ENCODE measurements at regions not wholly inside any gene's neighbourhood (a gene's known extent, or its start where the extent isn't known, plus 50 kb on each side); places are given as distances from the start of the nearest gene placed in this dataset.

DNA sequence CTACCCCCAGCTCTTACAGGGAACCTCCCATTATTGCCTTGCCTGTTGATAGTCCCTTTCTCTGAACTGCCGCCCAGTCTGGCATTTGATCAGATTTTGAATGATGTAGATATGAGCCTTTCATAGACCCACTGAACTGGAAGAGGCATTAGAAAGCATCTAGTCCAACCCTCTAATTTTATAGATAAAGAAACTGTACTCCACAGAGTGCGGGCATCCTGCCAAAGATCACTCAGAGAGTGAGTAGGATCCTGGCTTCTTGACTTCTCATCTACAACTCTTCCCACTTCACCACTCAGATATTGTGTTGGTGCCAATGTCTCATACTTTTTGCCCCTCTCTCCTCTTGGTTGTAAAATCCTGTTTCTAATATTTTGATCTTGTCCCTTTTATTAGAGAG lies 179.2 kb upstream of the BMP2 start:
- POLR2A ChIA-PET: interaction anchor here (1.3 kb wide), 1 partner anchor 12 kb away, joined by 3 read pairs; no protein-coding TSS in a partner anchor
- in situ Hi-C loops (cut with MboI): no loop called here
- BruUV-seq (replicated peaks): no TSS peak
- TF ChIP-seq, protein P1, sequence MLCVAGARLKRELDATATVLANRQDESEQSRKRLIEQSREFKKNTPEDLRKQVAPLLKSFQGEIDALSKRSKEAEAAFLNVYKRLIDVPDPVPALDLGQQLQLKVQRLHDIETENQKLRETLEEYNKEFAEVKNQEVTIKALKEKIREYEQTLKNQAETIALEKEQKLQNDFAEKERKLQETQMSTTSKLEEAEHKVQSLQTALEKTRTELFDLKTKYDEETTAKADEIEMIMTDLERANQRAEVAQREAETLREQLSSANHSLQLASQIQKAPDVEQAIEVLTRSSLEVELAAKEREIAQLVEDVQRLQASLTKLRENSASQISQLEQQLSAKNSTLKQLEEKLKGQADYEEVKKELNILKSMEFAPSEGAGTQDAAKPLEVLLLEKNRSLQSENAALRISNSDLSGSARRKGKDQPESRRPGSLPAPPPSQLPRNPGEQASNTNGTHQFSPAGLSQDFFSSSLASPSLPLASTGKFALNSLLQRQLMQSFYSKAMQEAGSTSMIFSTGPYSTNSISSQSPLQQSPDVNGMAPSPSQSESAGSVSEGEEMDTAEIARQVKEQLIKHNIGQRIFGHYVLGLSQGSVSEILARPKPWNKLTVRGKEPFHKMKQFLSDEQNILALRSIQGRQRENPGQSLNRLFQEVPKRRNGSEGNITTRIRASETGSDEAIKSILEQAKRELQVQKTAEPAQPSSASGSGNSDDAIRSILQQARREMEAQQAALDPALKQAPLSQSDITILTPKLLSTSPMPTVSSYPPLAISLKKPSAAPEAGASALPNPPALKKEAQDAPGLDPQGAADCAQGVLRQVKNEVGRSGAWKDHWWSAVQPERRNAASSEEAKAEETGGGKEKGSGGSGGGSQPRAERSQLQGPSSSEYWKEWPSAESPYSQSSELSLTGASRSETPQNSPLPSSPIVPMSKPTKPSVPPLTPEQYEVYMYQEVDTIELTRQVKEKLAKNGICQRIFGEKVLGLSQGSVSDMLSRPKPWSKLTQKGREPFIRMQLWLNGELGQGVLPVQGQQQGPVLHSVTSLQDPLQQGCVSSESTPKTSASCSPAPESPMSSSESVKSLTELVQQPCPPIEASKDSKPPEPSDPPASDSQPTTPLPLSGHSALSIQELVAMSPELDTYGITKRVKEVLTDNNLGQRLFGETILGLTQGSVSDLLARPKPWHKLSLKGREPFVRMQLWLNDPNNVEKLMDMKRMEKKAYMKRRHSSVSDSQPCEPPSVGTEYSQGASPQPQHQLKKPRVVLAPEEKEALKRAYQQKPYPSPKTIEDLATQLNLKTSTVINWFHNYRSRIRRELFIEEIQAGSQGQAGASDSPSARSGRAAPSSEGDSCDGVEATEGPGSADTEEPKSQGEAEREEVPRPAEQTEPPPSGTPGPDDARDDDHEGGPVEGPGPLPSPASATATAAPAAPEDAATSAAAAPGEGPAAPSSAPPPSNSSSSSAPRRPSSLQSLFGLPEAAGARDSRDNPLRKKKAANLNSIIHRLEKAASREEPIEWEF (IDR thresholded peaks at IDR 0.05; ENCODE audit: insufficient replicate concordance, low read depth, low read length): no peak
- TF ChIP-seq RELA (IDR thresholded peaks at IDR 0.05; ENCODE audit: borderline replicate concordance, partially characterized antibody): no peak
- TF ChIP-seq FOXM1 (IDR thresholded peaks at IDR 0.05; ENCODE audit: low read depth, low read length): no peak
- TF ChIP-seq RAD21 (IDR thresholded peaks at IDR 0.05; ENCODE audit: insufficient read depth, low read depth, low read length): no peak
- TF ChIP-seq, protein P2, sequence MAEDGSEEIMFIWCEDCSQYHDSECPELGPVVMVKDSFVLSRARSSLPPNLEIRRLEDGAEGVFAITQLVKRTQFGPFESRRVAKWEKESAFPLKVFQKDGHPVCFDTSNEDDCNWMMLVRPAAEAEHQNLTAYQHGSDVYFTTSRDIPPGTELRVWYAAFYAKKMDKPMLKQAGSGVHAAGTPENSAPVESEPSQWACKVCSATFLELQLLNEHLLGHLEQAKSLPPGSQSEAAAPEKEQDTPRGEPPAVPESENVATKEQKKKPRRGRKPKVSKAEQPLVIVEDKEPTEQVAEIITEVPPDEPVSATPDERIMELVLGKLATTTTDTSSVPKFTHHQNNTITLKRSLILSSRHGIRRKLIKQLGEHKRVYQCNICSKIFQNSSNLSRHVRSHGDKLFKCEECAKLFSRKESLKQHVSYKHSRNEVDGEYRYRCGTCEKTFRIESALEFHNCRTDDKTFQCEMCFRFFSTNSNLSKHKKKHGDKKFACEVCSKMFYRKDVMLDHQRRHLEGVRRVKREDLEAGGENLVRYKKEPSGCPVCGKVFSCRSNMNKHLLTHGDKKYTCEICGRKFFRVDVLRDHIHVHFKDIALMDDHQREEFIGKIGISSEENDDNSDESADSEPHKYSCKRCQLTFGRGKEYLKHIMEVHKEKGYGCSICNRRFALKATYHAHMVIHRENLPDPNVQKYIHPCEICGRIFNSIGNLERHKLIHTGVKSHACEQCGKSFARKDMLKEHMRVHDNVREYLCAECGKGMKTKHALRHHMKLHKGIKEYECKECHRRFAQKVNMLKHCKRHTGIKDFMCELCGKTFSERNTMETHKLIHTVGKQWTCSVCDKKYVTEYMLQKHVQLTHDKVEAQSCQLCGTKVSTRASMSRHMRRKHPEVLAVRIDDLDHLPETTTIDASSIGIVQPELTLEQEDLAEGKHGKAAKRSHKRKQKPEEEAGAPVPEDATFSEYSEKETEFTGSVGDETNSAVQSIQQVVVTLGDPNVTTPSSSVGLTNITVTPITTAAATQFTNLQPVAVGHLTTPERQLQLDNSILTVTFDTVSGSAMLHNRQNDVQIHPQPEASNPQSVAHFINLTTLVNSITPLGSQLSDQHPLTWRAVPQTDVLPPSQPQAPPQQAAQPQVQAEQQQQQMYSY (CRISPR knock-in tag; IDR thresholded peaks at IDR 0.05): no peak
- TF ChIP-seq SPI1 (IDR thresholded peaks at IDR 0.05; ENCODE audit: borderline replicate concordance, insufficient read depth, low read depth, low read length): no peak
- TF ChIP-seq, protein P3, sequence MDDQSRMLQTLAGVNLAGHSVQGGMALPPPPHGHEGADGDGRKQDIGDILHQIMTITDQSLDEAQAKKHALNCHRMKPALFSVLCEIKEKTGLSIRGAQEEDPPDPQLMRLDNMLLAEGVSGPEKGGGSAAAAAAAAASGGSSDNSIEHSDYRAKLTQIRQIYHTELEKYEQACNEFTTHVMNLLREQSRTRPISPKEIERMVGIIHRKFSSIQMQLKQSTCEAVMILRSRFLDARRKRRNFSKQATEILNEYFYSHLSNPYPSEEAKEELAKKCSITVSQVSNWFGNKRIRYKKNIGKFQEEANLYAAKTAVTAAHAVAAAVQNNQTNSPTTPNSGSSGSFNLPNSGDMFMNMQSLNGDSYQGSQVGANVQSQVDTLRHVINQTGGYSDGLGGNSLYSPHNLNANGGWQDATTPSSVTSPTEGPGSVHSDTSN (IDR thresholded peaks at IDR 0.05; ENCODE audit: insufficient replicate concordance, low read depth, low read length): no peak
- no peak for TF ChIP-seq NFIC (IDR thresholded peaks at IDR 0.05; ENCODE audit: low read depth, low read length)
- TF ChIP-seq MYC (IDR thresholded peaks at IDR 0.05; ENCODE audit: insufficient read depth, insufficient read length, insufficient replicate concordance, low read length, severe bottlenecking): no peak
- TF ChIP-seq HCFC1 (IDR thresholded peaks at IDR 0.05; ENCODE audit: low read length): no peak
- TF ChIP-seq, protein P4, sequence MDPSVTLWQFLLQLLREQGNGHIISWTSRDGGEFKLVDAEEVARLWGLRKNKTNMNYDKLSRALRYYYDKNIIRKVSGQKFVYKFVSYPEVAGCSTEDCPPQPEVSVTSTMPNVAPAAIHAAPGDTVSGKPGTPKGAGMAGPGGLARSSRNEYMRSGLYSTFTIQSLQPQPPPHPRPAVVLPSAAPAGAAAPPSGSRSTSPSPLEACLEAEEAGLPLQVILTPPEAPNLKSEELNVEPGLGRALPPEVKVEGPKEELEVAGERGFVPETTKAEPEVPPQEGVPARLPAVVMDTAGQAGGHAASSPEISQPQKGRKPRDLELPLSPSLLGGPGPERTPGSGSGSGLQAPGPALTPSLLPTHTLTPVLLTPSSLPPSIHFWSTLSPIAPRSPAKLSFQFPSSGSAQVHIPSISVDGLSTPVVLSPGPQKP (IDR thresholded peaks at IDR 0.05; ENCODE audit: low read depth, low read length): no peak

More for the DNA sequence above, 179.2 kb upstream of the BMP2 start:
- ChIA-PET CTCF (interaction anchor here (1.1 to 1.6 kb wide), 2 partner anchors 41 to 177 kb away, joined by 4 read pairs; no protein-coding TSS in a partner anchor), RAD21 (ENCODE audit: unreplicated experiment) (interaction anchor here (1.9 kb wide), 1 partner anchor 11 kb away, joined by 6 read pairs; no protein-coding TSS in a partner anchor), SMC1A (ENCODE audit: uncharacterized antibody, unreplicated experiment) (interaction anchor here (1.2 to 9.8 kb wide), 3 partner anchors 39 to 166 kb away, joined by 3 to 109 read pairs (median 4); no protein-coding TSS in a partner anchor)
- Histone ChIP-seq H3K4me3 (no peak overlapping the region), H3K27ac (ENCODE audit: control insufficient read depth, insufficient read depth) (no peak overlapping the region), H3K79me2 (ENCODE audit: control insufficient read depth, insufficient read depth, low read length) (no peaks in the 10 kb centered on the region), H3K9me3 (replicated peaks; ENCODE audit: control insufficient read depth, insufficient read depth, low read length) (no peaks in the 10 kb centered on the region), H2AFZ (ENCODE audit: control insufficient read depth, low read depth, low read length) (no peak overlapping the region), H3K9ac (ENCODE audit: control insufficient read depth, insufficient read depth, low read length) (no peak overlapping the region), H3K27me3 (replicated peaks in 1 of 2; ENCODE audit: control insufficient read depth in 2 of 2, insufficient read depth in 2 of 2, low read length in 1 of 2) (no peaks in the 10 kb centered on the region), H3K4me1 (ENCODE audit: control insufficient read depth, insufficient read depth, low read length) (no peaks in the 10 kb centered on the region), H3K4me2 (ENCODE audit: control insufficient read depth, insufficient read depth) (no peak overlapping the region), H3K36me3 (ENCODE audit: control insufficient read depth in 2 of 2, insufficient read depth in 2 of 2, low read length in 1 of 2) (no peaks in the 10 kb centered on the region), H4K20me1 (ENCODE audit: control insufficient read depth, insufficient read depth) (no peaks in the 10 kb centered on the region)
- no peak for FAIRE-seq
- no peak for DNase-seq (ENCODE audit: low read depth, low spot score)
- intact Hi-C loops (cut with micrococcal nuclease; ENCODE audit: unreplicated experiment): loop anchor here (10.0 kb wide), 1 partner anchor 357 kb away; no protein-coding TSS in a partner anchor
- ATAC-seq: no peak
- WGBS (ENCODE audit: insufficient coverage, insufficient replicate concordance, low lambda C conversion rate, missing lambda C conversion rate): 52% methylated on average over 2 of the region's 2 CpGs

All from GM12878 (cell line).